HEK293 (cell line): ENCODE measurements at regions not wholly inside any gene's neighbourhood (a gene's known extent, or its start where the extent isn't known, plus 50 kb on each side); places are given as distances from the start of the nearest gene placed in this dataset.

Experiments
- CTCF ChIA-PET: fragments of 350-600 bp; formaldehyde crosslinking; extraction: SDS; loops from one replicate; lab custom pipeline; 2021; ENCODE audit warnings: antibody characterized with exemption; lab: Yijun Ruan, JAX
- POLR2A ChIA-PET: fragments of 300-600 bp; formaldehyde crosslinking; extraction: SDS; loops from one replicate; lab custom pipeline; 2020; ENCODE audit warnings: antibody characterized with exemption, inconsistent platforms; lab: Yijun Ruan, JAX
- H3K27ac ChIP-seq: fragments of 200-500 bp; sonication (Bioruptor generic); 2 replicates; pipeline ENCODE4 v1.5.1; 2014; ENCODE audit warnings: low read depth, low read length, control low read depth, inconsistent platforms; ENCODE audit errors: extremely low read depth
- H3K36me3 ChIP-seq, 2 experiments: fragments of 200-500 bp in 1 of 2; sonication (Bioruptor generic) in 1 of 2; 1 replicate in 1 of 2; 2 replicates in 1 of 2; pipeline ENCODE4 v1.5.1; 2014 to 2017; ENCODE audit warnings: inconsistent platforms in 2 of 2, low read length in 2 of 2; ENCODE audit not compliant: control insufficient read depth in 2 of 2, insufficient read depth in 1 of 2
- H3K4me1 ChIP-seq: fragments of 200-500 bp; sonication (Bioruptor generic); 2 replicates; pipeline ENCODE4 v1.5.1; 2014; ENCODE audit warnings: mild to moderate bottlenecking, low read length, inconsistent platforms; ENCODE audit not compliant: control insufficient read depth, insufficient read depth
- H3K4me3 ChIP-seq: 2 replicates; pipeline ENCODE4 v1.5.1; 2011; ENCODE audit warnings: low read depth, mild to moderate bottlenecking, control low read depth, low read length, moderate library complexity
- H3K9me3 ChIP-seq: fragments of 200-500 bp; sonication (Bioruptor generic); 2 replicates; pipeline ENCODE4 v1.5.1; 2014; ENCODE audit warnings: low read depth, low read length, inconsistent platforms; ENCODE audit not compliant: control insufficient read depth, insufficient read depth
- ELK4 ChIP-seq: IDR thresholded peaks from 2 replicates; pipeline ENCODE4 v1.6.1; 2011; ENCODE audit warnings: mild to moderate bottlenecking, low read depth, low read length, borderline replicate concordance
- GLI4 ChIP-seq: fragments of 450-650 bp; formaldehyde crosslinking; IDR thresholded peaks from 2 replicates; pipeline ENCODE4 v1.5.1; 2016; ENCODE audit warnings: missing biosample characterization, missing genetic modification characterization
- ZBTB1 ChIP-seq: fragments of 450-650 bp; formaldehyde crosslinking; IDR thresholded peaks from 2 replicates; pipeline ENCODE4 v1.5.1; 2016; ENCODE audit warnings: missing biosample characterization, missing genetic modification characterization
- ZBTB11 ChIP-seq: fragments of 450-650 bp; formaldehyde crosslinking; conservative IDR thresholded peaks from 2 replicates; pipeline ENCODE4 v1.5.1; 2016; ENCODE audit warnings: low read depth, missing biosample characterization, missing genetic modification characterization
- ZFP69B ChIP-seq: fragments of 450-650 bp; formaldehyde crosslinking; IDR thresholded peaks from 2 replicates; pipeline ENCODE4 v1.5.1; 2016; ENCODE audit warnings: missing biosample characterization, missing genetic modification characterization
- ZNF114 ChIP-seq: fragments of 450-650 bp; formaldehyde crosslinking; IDR thresholded peaks from 2 replicates; pipeline ENCODE4 v1.5.0; 2017; ENCODE audit warnings: missing biosample characterization, missing genetic modification characterization
- ZNF133 ChIP-seq: fragments of 450-650 bp; formaldehyde crosslinking; IDR thresholded peaks from 2 replicates; pipeline ENCODE4 v1.5.1; 2016; ENCODE audit warnings: missing biosample characterization, missing genetic modification characterization
- ZNF140 ChIP-seq: fragments of 450-650 bp; formaldehyde crosslinking; IDR thresholded peaks from 2 replicates; pipeline ENCODE4 v1.5.1; 2016; ENCODE audit warnings: missing biosample characterization, missing genetic modification characterization
- ZNF24 ChIP-seq: fragments of 450-650 bp; formaldehyde crosslinking; IDR thresholded peaks from 2 replicates; pipeline ENCODE4 v1.5.1; 2016; ENCODE audit warnings: missing biosample characterization, missing genetic modification characterization
- ZNF302 ChIP-seq: fragments of 450-650 bp; formaldehyde crosslinking; IDR thresholded peaks from 2 replicates; pipeline ENCODE4 v1.5.1; 2016; ENCODE audit warnings: missing biosample characterization, missing genetic modification characterization, low read depth
- ZNF473 ChIP-seq: fragments of 450-650 bp; formaldehyde crosslinking; IDR thresholded peaks from 2 replicates; pipeline ENCODE4 v1.5.1; 2017; ENCODE audit warnings: missing biosample characterization, missing genetic modification characterization
- ZNF510 ChIP-seq: fragments of 450-650 bp; formaldehyde crosslinking; IDR thresholded peaks from 2 replicates; pipeline ENCODE4 v1.5.1; 2018; ENCODE audit warnings: mild to moderate bottlenecking, missing genetic modification characterization, missing biosample characterization; ENCODE audit not compliant: insufficient replicate concordance
- ZNF513 ChIP-seq: fragments of 450-650 bp; IDR thresholded peaks from 2 replicates; pipeline ENCODE4 v1.5.1; 2018; ENCODE audit warnings: missing biosample characterization, missing genetic modification characterization
- ZNF514 ChIP-seq: fragments of 450-650 bp; formaldehyde crosslinking; IDR thresholded peaks from 2 replicates; pipeline ENCODE4 v1.5.1; 2016; ENCODE audit warnings: missing biosample characterization, missing genetic modification characterization
- ZNF544 ChIP-seq: fragments of 450-650 bp; formaldehyde crosslinking; IDR thresholded peaks from 2 replicates; pipeline ENCODE4 v1.5.0; 2017; ENCODE audit warnings: missing biosample characterization, missing genetic modification characterization
- ZNF571 ChIP-seq: fragments of 450-650 bp; formaldehyde crosslinking; IDR thresholded peaks from 2 replicates; pipeline ENCODE4 v1.5.0; 2017; ENCODE audit warnings: missing biosample characterization, missing genetic modification characterization
- ZNF621 ChIP-seq: fragments of 450-650 bp; formaldehyde crosslinking; IDR thresholded peaks from 2 replicates; pipeline ENCODE4 v1.5.1; 2017; ENCODE audit warnings: missing biosample characterization, missing genetic modification characterization
- ZNF626 ChIP-seq: fragments of 450-650 bp; sonication (Bioruptor Pico); formaldehyde crosslinking; IDR thresholded peaks from 2 replicates; pipeline ENCODE4 v1.5.1; 2018; ENCODE audit warnings: missing biosample characterization, missing genetic modification characterization, inconsistent platforms
- ZNF692 ChIP-seq: fragments of 450-650 bp; formaldehyde crosslinking; IDR thresholded peaks from 2 replicates; pipeline ENCODE4 v1.5.1; 2016; ENCODE audit warnings: missing biosample characterization, missing genetic modification characterization
- ZNF837 ChIP-seq: fragments of 450-650 bp; formaldehyde crosslinking; IDR thresholded peaks from 2 replicates; pipeline ENCODE4 v1.5.1; 2016; ENCODE audit warnings: missing biosample characterization, missing genetic modification characterization
- TF ChIP-seq, protein P1 (sequence below): fragments of 450-650 bp; formaldehyde crosslinking; IDR thresholded peaks from 2 replicates; pipeline ENCODE4 v1.5.1; 2016; ENCODE audit warnings: missing biosample characterization, missing genetic modification characterization

DNA sequence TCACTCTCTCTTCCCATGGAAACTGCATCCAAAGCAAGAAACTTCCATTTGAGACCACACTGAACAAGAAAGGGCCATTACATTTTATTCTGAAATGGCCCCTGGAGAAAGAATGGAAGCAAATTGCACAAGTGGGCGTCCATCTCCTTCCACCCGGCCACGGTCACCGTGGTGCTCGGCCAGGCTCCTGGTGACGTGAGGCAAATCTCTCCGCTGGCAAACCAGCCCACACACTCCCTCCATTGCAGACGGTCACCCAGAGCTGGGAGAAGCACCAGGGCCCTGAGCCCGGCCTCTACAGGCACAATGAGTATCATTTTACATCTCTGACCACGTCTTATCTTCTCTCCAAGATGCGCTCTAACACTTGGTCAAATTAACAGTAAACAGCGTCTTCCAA, 126.1 kb upstream of the FAM20C start (continued):
- TF ChIP-seq ZBTB11 (tag by site-specific recombination) (no peak), ZNF302 (tag by site-specific recombination) (no peak), ZNF514 (tag by site-specific recombination) (no peak)

DNA sequence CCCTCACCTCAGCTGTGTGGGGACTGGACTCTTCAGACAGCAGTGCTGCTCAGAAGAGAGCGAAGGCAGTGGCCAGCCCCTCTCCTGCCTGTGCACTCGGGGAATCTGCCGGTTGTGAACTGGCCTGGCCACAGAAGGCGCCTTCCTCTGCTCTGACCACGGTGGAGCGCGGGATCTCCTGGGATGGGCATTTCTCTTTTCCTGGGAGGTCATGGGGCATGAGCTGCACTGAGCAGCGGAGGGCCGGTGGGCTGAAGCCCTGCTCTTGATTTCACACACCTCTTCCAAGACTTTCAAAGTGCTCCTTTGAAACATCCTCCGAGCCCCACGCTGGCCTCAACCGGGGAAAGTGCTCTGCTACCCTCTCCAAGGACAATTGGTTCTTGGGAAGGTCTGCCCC, 125.6 kb upstream of the FAM20C start:
- ChIA-PET CTCF (no interaction called here), POLR2A (no interaction called here)
- TF ChIP-seq ZNF837 (tag by site-specific recombination), result no peak
- Histone ChIP-seq H3K4me1 (no peaks in the 10 kb centered on the region), H3K4me3 (no peak overlapping the region), H3K9me3 (no peaks in the 10 kb centered on the region), H3K27ac (no peak overlapping the region), H3K36me3 (no peaks in the 10 kb centered on the region)

DNA sequence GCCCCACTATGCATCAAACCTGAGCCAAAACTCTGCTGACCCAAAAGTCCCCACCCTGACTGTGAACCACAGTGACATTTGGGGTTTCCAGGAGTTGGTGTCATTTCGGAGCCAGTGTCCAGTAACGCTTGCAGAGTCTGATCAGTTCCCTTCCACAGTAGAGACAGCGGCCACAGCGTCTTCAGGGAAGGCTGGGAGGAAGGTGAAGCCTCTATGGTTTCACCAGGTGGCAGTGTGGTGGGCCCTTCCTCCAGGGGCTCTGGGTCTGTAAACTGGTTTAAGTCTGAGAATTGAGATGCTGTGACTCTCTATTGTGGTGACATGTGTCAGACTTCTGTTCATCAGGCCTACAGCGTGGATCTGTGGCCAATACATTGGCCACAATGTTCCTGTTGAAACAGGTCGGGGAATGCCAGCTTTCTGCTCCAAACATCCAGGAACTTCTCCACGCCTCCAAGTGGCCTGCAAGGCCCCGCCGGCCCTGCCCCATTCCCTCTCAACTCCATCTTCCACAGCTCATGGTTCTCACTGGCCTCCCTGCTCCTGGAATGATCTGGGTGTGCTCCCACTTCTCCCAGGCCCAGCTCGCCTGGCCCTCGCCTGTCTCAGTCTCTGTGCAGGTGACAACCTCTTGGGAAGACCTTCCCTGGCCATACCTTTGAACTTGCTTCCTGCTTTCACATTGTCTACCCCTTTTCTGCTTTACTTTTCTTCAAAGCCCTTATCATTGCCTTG, 124.5 kb upstream of the FAM20C start:
- H3K36me3 ChIP-seq, result no peaks in the 10 kb centered on the region
- no peak overlapping the region for H3K27ac ChIP-seq
- no peaks in the 10 kb centered on the region for H3K9me3 ChIP-seq
- POLR2A ChIA-PET, result no interaction called here
- no peak overlapping the region for H3K4me3 ChIP-seq
- no peaks in the 10 kb centered on the region for H3K4me1 ChIP-seq
- no peak for TF ChIP-seq ZBTB1
- TF ChIP-seq GLI4 (tag by site-specific recombination), result no peak
- TF ChIP-seq ZNF571 (tag by site-specific recombination), result no peak
- 0 out of 2 replicates have a peak, but pooled peaks have one; percentile 18 for TF ChIP-seq ZNF692 (tag by site-specific recombination)
- CTCF ChIA-PET, result interaction anchor here (0.6 to 1.0 kb wide), 3 partner anchors 9 to 52 kb away, joined by 3 to 4 read pairs (median 3); no protein-coding TSS in a partner anchor

DNA sequence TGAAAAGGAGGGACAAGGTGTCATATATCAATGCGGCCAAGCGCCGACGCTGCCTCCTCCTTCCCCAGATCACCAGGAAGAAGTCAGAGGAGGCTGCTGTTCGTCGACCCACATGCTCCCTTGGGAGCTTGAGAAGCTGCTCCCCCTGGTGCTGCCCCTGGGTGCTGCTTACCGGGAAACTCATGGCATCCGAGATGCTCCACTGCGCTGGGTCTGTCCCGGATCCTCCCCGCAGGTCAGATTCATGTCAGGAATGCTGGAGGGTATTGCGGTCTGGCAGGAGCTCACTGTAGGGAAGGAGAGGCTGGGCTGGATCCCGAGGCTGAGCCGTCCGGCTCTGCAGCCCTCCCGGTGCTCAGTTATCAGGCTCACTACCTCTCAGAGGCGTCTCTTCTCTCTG, 123.7 kb upstream of the FAM20C start:
- Histone ChIP-seq H3K36me3 (no peaks in the 10 kb centered on the region), H3K27ac (no peak overlapping the region), H3K4me3 (no peak overlapping the region), H3K4me1 (no peaks in the 10 kb centered on the region), H3K9me3 (no peaks in the 10 kb centered on the region)
- ChIA-PET POLR2A (no interaction called here), CTCF (interaction anchor here (0.6 to 1.0 kb wide), 3 partner anchors 9 to 51 kb away, joined by 3 to 4 read pairs (median 3); no protein-coding TSS in a partner anchor)
- TF ChIP-seq ZNF140 (tag by site-specific recombination) (no peak), ZNF544 (no peak), ZNF626 (no peak), ZNF513 (tag by site-specific recombination) (no peak), ZNF24 (no peak), ZNF133 (tag by site-specific recombination) (no peak), ELK4 (no peak), ZNF114 (tag by site-specific recombination) (no peak), ZNF510 (tag by site-specific recombination) (no peak), ZFP69B (tag by site-specific recombination) (no peak), ZNF621 (no peak), ZNF473 (tag by site-specific recombination) (no peak)
- TF ChIP-seq, protein P1, sequence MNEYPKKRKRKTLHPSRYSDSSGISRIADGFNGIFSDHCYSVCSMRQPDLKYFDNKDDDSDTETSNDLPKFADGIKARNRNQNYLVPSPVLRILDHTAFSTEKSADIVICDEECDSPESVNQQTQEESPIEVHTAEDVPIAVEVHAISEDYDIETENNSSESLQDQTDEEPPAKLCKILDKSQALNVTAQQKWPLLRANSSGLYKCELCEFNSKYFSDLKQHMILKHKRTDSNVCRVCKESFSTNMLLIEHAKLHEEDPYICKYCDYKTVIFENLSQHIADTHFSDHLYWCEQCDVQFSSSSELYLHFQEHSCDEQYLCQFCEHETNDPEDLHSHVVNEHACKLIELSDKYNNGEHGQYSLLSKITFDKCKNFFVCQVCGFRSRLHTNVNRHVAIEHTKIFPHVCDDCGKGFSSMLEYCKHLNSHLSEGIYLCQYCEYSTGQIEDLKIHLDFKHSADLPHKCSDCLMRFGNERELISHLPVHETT (tag by site-specific recombination), result no peak
